ENCODE measurements at regions not wholly inside any gene's neighbourhood (a gene's known extent, or its start where the extent isn't known, plus 50 kb on each side); places are given as distances from the start of the nearest gene placed in this dataset.

- H3K27ac ChIP-seq (ENCODE audit: low read length), result no peak overlapping the region
- no peak overlapping the region for H3K4me3 ChIP-seq (ENCODE audit: low read length)
- H3K79me2 ChIP-seq (ENCODE audit: low read length), result no peaks in the 10 kb centered on the region
- H3K36me3 ChIP-seq (replicated peaks; ENCODE audit: insufficient read depth, low read length), result no peaks in the 10 kb centered on the region
- no peaks in the 10 kb centered on the region for H3F3A ChIP-seq (ENCODE audit: insufficient read depth, low read length)
- peaks cover 34% of the 10 kb centered on the region for H3K27me3 ChIP-seq (replicated peaks; ENCODE audit: insufficient read depth, low read length)
- no peak overlapping the region for H3K9ac ChIP-seq (ENCODE audit: low read length)
- H3K9me2 ChIP-seq (replicated peaks; ENCODE audit: insufficient read depth, low read length), result no peaks in the 10 kb centered on the region
- H4K20me1 ChIP-seq (ENCODE audit: insufficient read depth, low read length), result no peaks in the 10 kb centered on the region
- H2AFZ ChIP-seq (ENCODE audit: low read length), result no peak overlapping the region
- no peak overlapping the region for H3K4me2 ChIP-seq (ENCODE audit: low read depth, low read length)
- TF ChIP-seq EZH2 (optimal IDR thresholded peaks at IDR 0.05; ENCODE audit: low read depth, low read length), result no peak
- no peak for TF ChIP-seq EZH2phosphoT487 (IDR thresholded peaks at IDR 0.05; ENCODE audit: low read length)
- TF ChIP-seq, protein P1, sequence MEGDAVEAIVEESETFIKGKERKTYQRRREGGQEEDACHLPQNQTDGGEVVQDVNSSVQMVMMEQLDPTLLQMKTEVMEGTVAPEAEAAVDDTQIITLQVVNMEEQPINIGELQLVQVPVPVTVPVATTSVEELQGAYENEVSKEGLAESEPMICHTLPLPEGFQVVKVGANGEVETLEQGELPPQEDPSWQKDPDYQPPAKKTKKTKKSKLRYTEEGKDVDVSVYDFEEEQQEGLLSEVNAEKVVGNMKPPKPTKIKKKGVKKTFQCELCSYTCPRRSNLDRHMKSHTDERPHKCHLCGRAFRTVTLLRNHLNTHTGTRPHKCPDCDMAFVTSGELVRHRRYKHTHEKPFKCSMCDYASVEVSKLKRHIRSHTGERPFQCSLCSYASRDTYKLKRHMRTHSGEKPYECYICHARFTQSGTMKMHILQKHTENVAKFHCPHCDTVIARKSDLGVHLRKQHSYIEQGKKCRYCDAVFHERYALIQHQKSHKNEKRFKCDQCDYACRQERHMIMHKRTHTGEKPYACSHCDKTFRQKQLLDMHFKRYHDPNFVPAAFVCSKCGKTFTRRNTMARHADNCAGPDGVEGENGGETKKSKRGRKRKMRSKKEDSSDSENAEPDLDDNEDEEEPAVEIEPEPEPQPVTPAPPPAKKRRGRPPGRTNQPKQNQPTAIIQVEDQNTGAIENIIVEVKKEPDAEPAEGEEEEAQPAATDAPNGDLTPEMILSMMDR (IDR thresholded peaks at IDR 0.05; ENCODE audit: low read length), result no peak
- DNase-seq, result no peak
- no peaks in the 10 kb centered on the region for H3K4me1 ChIP-seq (ENCODE audit: low read length)
- no peaks in the 10 kb centered on the region for H3K9me3 ChIP-seq (replicated peaks; ENCODE audit: insufficient read depth, low read length)
These were observed 120.0 kb upstream of the FOXF1 start for GRCh38 chr16:86390335-86390734.

- no peak overlapping the region for H3K4me2 ChIP-seq (ENCODE audit: low read depth, low read length)
- H4K20me1 ChIP-seq (ENCODE audit: insufficient read depth, low read length), result no peaks in the 10 kb centered on the region
- H3K27ac ChIP-seq (ENCODE audit: low read length), result no peak overlapping the region
- no peak overlapping the region for H3K9ac ChIP-seq (ENCODE audit: low read length)
- DNase-seq, result no peak
- no peaks in the 10 kb centered on the region for H3K9me3 ChIP-seq (replicated peaks; ENCODE audit: insufficient read depth, low read length)
- H3K9me2 ChIP-seq (replicated peaks; ENCODE audit: insufficient read depth, low read length), result no peaks in the 10 kb centered on the region
- H3F3A ChIP-seq (ENCODE audit: insufficient read depth, low read length), result no peaks in the 10 kb centered on the region
- H3K4me1 ChIP-seq (ENCODE audit: low read length), result no peaks in the 10 kb centered on the region
- no peak overlapping the region for H3K4me3 ChIP-seq (ENCODE audit: low read length)
- H3K79me2 ChIP-seq (ENCODE audit: low read length), result no peaks in the 10 kb centered on the region
- no peak overlapping the region for H2AFZ ChIP-seq (ENCODE audit: low read length)
- H3K27me3 ChIP-seq (replicated peaks; ENCODE audit: insufficient read depth, low read length), result peaks cover 41% of the 10 kb centered on the region
- H3K36me3 ChIP-seq (replicated peaks; ENCODE audit: insufficient read depth, low read length), result no peaks in the 10 kb centered on the region
- TF ChIP-seq, protein P1 (IDR thresholded peaks at IDR 0.05; ENCODE audit: low read length), result no peak
- TF ChIP-seq EZH2phosphoT487 (IDR thresholded peaks at IDR 0.05; ENCODE audit: low read length) (no peak), EZH2 (optimal IDR thresholded peaks at IDR 0.05; ENCODE audit: low read depth, low read length) (no peak)
These were observed 118.8 kb upstream of the FOXF1 start for GRCh38 chr16:86391486-86391885.

DNA sequence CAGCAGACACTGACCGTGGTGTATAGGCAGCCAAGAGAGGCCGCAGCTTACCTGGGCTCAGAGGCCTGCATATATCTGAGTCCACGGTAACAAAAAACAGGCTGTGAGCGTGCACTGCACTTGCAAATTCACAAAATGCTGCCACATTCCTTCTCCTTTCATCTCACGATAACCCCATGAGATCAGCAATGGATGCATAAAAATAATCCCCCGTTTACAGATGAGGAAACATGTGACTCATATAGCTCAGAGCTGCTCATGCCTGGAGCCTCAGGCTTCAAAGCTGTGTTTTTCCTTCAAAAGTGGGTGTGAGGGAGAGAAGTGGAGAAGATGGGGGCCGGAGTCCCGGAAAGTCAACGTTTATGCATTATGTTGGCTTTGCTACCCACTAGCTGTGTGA lies 118.3 kb upstream of the FOXF1 start:
- Histone ChIP-seq H3K9ac (ENCODE audit: low read length) (no peak overlapping the region), H3K4me2 (ENCODE audit: low read depth, low read length) (no peak overlapping the region), H3K9me2 (replicated peaks; ENCODE audit: insufficient read depth, low read length) (no peaks in the 10 kb centered on the region), H3K4me3 (ENCODE audit: low read length) (no peak overlapping the region), H2AFZ (ENCODE audit: low read length) (no peak overlapping the region), H3K9me3 (replicated peaks; ENCODE audit: insufficient read depth, low read length) (no peaks in the 10 kb centered on the region), H4K20me1 (ENCODE audit: insufficient read depth, low read length) (no peaks in the 10 kb centered on the region), H3K27me3 (replicated peaks; ENCODE audit: insufficient read depth, low read length) (peaks cover 46% of the 10 kb centered on the region), H3F3A (ENCODE audit: insufficient read depth, low read length) (no peaks in the 10 kb centered on the region), H3K4me1 (ENCODE audit: low read length) (no peaks in the 10 kb centered on the region), H3K79me2 (ENCODE audit: low read length) (no peaks in the 10 kb centered on the region), H3K36me3 (replicated peaks; ENCODE audit: insufficient read depth, low read length) (no peaks in the 10 kb centered on the region), H3K27ac (ENCODE audit: low read length) (no peak overlapping the region)
- no peak for DNase-seq
- no peak for TF ChIP-seq EZH2 (optimal IDR thresholded peaks at IDR 0.05; ENCODE audit: low read depth, low read length)
- no peak for TF ChIP-seq EZH2phosphoT487 (IDR thresholded peaks at IDR 0.05; ENCODE audit: low read length)
- TF ChIP-seq, protein P1 (IDR thresholded peaks at IDR 0.05; ENCODE audit: low read length), result no peak
